Neural cell (in vitro differentiated cells): ENCODE measurements at regions not wholly inside any gene's neighbourhood (a gene's known extent, or its start where the extent isn't known, plus 50 kb on each side); places are given as distances from the start of the nearest gene placed in this dataset.

Experiments used
- H2AFZ ChIP-seq: fragments of 200-600, 300-800 bp; sonication (generic), shearing (Covaris generic); 2 replicates; pipeline ENCODE4 v1.6.0; 2014; ENCODE audit warnings: low read depth, mild to moderate bottlenecking, antibody characterized with exemption, low read length, moderate library complexity
- H3F3A ChIP-seq: fragments of 200-600 bp; shearing (Covaris generic); 2 replicates; pipeline ENCODE4 v1.6.1; 2016; ENCODE audit warnings: mild to moderate bottlenecking, moderate library complexity, mixed read lengths, antibody characterized with exemption, low read length; ENCODE audit not compliant: insufficient read depth, poor library complexity, severe bottlenecking
- H3K27ac ChIP-seq: fragments of 200-600, 300-800 bp; sonication (generic), shearing (Covaris generic); 2 replicates; pipeline ENCODE4 v1.5.1; 2014; ENCODE audit warnings: mild to moderate bottlenecking, low read length, moderate library complexity
- H3K27me3 ChIP-seq: fragments of 300-800, 200-600 bp; sonication (generic), shearing (Covaris generic); 2 replicates; pipeline ENCODE4 v1.6.0; 2014; ENCODE audit warnings: mild to moderate bottlenecking, low read depth, low read length, moderate library complexity; ENCODE audit not compliant: insufficient read depth
- H3K36me3 ChIP-seq: fragments of 300-800, 200-600 bp; sonication (generic), shearing (Covaris generic); 2 replicates; pipeline ENCODE4 v1.5.1; 2014; ENCODE audit warnings: mild to moderate bottlenecking, antibody characterized with exemption, low read length, moderate library complexity; ENCODE audit not compliant: insufficient read depth
- H3K4me2 ChIP-seq: fragments of 300-800, 200-600 bp; sonication (generic), shearing (Covaris generic); 2 replicates; pipeline ENCODE4 v1.6.0; 2014; ENCODE audit warnings: mild to moderate bottlenecking, low read length
- H3K4me3 ChIP-seq: fragments of 300-800, 200-600 bp; sonication (generic), shearing (Covaris generic); 2 replicates; pipeline ENCODE4 v1.5.1; 2014; ENCODE audit warnings: mild to moderate bottlenecking, low read length, moderate library complexity
- H3K79me2 ChIP-seq: fragments of 200-600 bp; shearing (Covaris generic); replicated peaks from 2 replicates; pipeline ENCODE4 v1.6.0; 2014; ENCODE audit warnings: mild to moderate bottlenecking, low read length, moderate library complexity; ENCODE audit not compliant: insufficient read depth
- H3K9ac ChIP-seq: fragments of 300-800, 200-600 bp; sonication (generic), shearing (Covaris generic); 2 replicates; pipeline ENCODE4 v1.6.1; 2016; ENCODE audit warnings: mild to moderate bottlenecking, low read length, mixed read lengths
- H3K9me2 ChIP-seq: fragments of 200-600 bp; shearing (Covaris generic); 2 replicates; pipeline ENCODE4 v1.6.1; 2016; ENCODE audit warnings: mild to moderate bottlenecking, low read length, mixed read lengths; ENCODE audit not compliant: insufficient read depth
- H3K9me3 ChIP-seq: fragments of 200-600, 300-800 bp; sonication (generic), shearing (Covaris generic); 2 replicates; pipeline ENCODE4 v1.6.1; 2016; ENCODE audit warnings: mild to moderate bottlenecking, mixed run types, low read length, moderate library complexity, mixed read lengths
- H4K20me1 ChIP-seq: fragments of 200-600 bp; shearing (Covaris generic); 2 replicates; pipeline ENCODE4 v1.6.1; 2016; ENCODE audit warnings: mild to moderate bottlenecking, mixed run types; ENCODE audit not compliant: insufficient read depth
- EP300 ChIP-seq: fragments of 450-650 bp; conservative IDR thresholded peaks from 2 replicates; pipeline ENCODE4 v1.6.1; 2014; ENCODE audit warnings: antibody characterized with exemption, mild to moderate bottlenecking, moderate library complexity; ENCODE audit not compliant: poor library complexity, severe bottlenecking
- EZH2 ChIP-seq: fragments of 200-600, 300-800 bp; shearing (Covaris generic), sonication (generic); IDR thresholded peaks from 2 replicates; pipeline ENCODE4 v1.6.1; 2014; ENCODE audit warnings: antibody characterized with exemption, low read length, borderline replicate concordance, mild to moderate bottlenecking; ENCODE audit not compliant: insufficient read depth, poor library complexity, severe bottlenecking
- MXI1 ChIP-seq: fragments of 450-650 bp; conservative IDR thresholded peaks from 2 replicates; pipeline ENCODE4 v1.6.1; 2014; ENCODE audit warnings: antibody characterized with exemption, mild to moderate bottlenecking; ENCODE audit not compliant: poor library complexity, severe bottlenecking
- POLR2AphosphoS5 ChIP-seq: IDR thresholded peaks from 2 replicates; pipeline ENCODE4 v1.6.1; 2012
- RAD21 ChIP-seq: fragments of 450-650 bp; conservative IDR thresholded peaks from 2 replicates; pipeline ENCODE4 v1.6.1; 2014; ENCODE audit warnings: antibody characterized with exemption, mild to moderate bottlenecking, moderate library complexity
- SMC3 ChIP-seq: fragments of 450-650 bp; conservative IDR thresholded peaks from 2 replicates; pipeline ENCODE4 v1.6.1; 2014; ENCODE audit warnings: antibody characterized with exemption, mild to moderate bottlenecking, moderate library complexity; ENCODE audit not compliant: poor library complexity
- TAF1 ChIP-seq: IDR thresholded peaks from 2 replicates; pipeline ENCODE4 v1.6.1; 2012; ENCODE audit warnings: low read depth
- TF ChIP-seq, protein P1 (sequence below): fragments of 450-650 bp; IDR thresholded peaks from 2 replicates; pipeline ENCODE4 v1.5.1; 2014; ENCODE audit warnings: antibody characterized with exemption, mild to moderate bottlenecking, moderate library complexity; ENCODE audit not compliant: poor library complexity, severe bottlenecking
- TF ChIP-seq, protein P2 (sequence below): IDR thresholded peaks from 2 replicates; pipeline ENCODE4 v1.6.1; 2012; ENCODE audit warnings: borderline replicate concordance

DNA sequence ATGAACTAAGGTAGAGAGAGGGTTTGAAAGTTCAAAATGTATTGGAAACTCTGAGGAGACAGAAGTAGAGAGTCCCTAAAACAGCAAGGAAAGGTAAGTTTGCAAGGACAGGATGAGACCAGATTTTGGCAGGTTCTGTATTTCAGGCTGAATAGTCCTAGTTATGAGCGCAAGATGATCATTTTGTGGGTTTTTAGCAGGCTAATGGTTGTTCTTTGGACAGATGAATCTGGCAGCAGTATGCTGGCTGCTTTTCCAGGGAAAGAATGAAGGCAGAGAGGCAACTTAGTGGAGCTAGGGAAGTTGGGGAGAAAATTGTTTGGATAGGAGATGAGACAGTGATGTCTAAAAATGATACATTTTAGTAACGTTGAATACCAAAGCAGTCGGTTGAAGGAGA, 243.5 kb upstream of the NRIP1 start:
- Histone ChIP-seq H4K20me1 (no peaks in the 10 kb centered on the region), H3F3A (no peaks in the 10 kb centered on the region), H3K9me3 (no peaks in the 10 kb centered on the region), H3K9me2 (no peaks in the 10 kb centered on the region), H3K27me3 (no peaks in the 10 kb centered on the region), H3K27ac (no peak overlapping the region), H3K79me2 (no peaks in the 10 kb centered on the region), H3K9ac (no peak overlapping the region), H3K4me3 (no peak overlapping the region), H3K36me3 (no peaks in the 10 kb centered on the region), H2AFZ (no peak overlapping the region), H3K4me2 (no peak overlapping the region)
- TF ChIP-seq EP300 (no peak), EZH2 (no peak), SMC3 (no peak), POLR2AphosphoS5 (no peak), MXI1 (no peak), TAF1 (no peak), RAD21 (no peak)
- TF ChIP-seq, protein P1, sequence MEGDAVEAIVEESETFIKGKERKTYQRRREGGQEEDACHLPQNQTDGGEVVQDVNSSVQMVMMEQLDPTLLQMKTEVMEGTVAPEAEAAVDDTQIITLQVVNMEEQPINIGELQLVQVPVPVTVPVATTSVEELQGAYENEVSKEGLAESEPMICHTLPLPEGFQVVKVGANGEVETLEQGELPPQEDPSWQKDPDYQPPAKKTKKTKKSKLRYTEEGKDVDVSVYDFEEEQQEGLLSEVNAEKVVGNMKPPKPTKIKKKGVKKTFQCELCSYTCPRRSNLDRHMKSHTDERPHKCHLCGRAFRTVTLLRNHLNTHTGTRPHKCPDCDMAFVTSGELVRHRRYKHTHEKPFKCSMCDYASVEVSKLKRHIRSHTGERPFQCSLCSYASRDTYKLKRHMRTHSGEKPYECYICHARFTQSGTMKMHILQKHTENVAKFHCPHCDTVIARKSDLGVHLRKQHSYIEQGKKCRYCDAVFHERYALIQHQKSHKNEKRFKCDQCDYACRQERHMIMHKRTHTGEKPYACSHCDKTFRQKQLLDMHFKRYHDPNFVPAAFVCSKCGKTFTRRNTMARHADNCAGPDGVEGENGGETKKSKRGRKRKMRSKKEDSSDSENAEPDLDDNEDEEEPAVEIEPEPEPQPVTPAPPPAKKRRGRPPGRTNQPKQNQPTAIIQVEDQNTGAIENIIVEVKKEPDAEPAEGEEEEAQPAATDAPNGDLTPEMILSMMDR: no peak
- TF ChIP-seq, protein P2, sequence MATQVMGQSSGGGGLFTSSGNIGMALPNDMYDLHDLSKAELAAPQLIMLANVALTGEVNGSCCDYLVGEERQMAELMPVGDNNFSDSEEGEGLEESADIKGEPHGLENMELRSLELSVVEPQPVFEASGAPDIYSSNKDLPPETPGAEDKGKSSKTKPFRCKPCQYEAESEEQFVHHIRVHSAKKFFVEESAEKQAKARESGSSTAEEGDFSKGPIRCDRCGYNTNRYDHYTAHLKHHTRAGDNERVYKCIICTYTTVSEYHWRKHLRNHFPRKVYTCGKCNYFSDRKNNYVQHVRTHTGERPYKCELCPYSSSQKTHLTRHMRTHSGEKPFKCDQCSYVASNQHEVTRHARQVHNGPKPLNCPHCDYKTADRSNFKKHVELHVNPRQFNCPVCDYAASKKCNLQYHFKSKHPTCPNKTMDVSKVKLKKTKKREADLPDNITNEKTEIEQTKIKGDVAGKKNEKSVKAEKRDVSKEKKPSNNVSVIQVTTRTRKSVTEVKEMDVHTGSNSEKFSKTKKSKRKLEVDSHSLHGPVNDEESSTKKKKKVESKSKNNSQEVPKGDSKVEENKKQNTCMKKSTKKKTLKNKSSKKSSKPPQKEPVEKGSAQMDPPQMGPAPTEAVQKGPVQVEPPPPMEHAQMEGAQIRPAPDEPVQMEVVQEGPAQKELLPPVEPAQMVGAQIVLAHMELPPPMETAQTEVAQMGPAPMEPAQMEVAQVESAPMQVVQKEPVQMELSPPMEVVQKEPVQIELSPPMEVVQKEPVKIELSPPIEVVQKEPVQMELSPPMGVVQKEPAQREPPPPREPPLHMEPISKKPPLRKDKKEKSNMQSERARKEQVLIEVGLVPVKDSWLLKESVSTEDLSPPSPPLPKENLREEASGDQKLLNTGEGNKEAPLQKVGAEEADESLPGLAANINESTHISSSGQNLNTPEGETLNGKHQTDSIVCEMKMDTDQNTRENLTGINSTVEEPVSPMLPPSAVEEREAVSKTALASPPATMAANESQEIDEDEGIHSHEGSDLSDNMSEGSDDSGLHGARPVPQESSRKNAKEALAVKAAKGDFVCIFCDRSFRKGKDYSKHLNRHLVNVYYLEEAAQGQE: no peak

DNA sequence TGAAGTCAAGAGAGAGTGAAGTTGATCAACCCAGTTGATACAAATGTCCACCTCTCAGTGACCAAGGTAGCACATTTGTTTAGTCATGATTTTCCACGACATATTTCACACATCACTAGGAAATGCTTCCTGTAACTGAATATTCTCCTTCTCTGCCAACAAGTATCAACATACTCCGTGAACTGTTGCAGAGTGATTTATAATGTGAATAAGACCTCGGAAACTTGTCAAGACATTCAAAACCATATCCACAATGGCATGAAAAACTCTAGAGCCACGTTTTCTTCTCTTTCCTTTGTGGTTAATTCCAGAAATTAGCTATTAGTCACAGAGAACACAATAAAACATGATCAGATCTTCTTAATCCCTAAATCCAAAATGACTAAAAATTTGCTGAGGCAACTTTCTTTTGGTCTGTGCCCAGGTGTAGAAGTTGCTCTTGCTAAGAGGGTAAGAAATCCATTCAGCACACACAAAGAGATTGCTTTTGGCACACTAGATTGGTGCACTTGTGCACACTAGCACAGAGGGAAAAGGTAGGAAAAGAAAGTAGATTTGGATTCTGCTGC, 244.3 kb upstream of the NRIP1 start:
- Histone ChIP-seq H3K36me3 (no peaks in the 10 kb centered on the region), H3K27me3 (no peaks in the 10 kb centered on the region), H3F3A (no peaks in the 10 kb centered on the region), H2AFZ (no peak overlapping the region), H3K27ac (no peak overlapping the region), H3K9me2 (no peaks in the 10 kb centered on the region), H3K9ac (no peak overlapping the region), H3K79me2 (no peaks in the 10 kb centered on the region), H3K9me3 (no peaks in the 10 kb centered on the region), H3K4me2 (no peak overlapping the region), H3K4me3 (no peak overlapping the region), H4K20me1 (no peaks in the 10 kb centered on the region)
- TF ChIP-seq, protein P2: no peak
- TF ChIP-seq, protein P1: no peak
- TF ChIP-seq EP300 (no peak), MXI1 (no peak), SMC3 (no peak), RAD21 (no peak), TAF1 (no peak), POLR2AphosphoS5 (no peak), EZH2 (no peak)
